ENCODE measurements at regions not wholly inside any gene's neighbourhood (a gene's known extent, or its start where the extent isn't known, plus 50 kb on each side); places are given as distances from the start of the nearest gene placed in this dataset.

DNA sequence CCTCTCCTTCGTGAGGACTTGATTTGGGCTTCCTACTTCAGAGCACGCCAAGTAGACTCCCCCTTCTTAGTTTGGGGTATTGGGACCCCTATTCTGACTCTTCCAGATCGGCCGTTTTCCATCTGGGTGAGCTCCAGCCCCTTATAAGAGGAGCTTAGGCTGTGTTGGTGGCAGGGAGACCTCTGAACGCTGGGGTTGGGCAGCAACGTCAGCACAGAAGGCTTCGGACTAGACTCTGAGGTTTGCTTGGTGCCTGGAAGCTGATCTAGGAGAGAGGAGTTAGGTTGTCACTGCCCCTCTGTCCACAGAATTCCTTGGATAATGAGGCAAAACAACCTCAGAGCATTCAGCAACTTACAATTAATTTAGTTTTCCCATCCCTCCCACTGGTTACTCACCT lies 99.2 kb upstream of the RTL1 start:
- no peak for DNase-seq (ENCODE audit: low read depth)

GRCh38 chr14:101004176-101004575 lies 100.7 kb upstream of the RTL1 start:
- no peak for DNase-seq (ENCODE audit: low read depth)

DNA sequence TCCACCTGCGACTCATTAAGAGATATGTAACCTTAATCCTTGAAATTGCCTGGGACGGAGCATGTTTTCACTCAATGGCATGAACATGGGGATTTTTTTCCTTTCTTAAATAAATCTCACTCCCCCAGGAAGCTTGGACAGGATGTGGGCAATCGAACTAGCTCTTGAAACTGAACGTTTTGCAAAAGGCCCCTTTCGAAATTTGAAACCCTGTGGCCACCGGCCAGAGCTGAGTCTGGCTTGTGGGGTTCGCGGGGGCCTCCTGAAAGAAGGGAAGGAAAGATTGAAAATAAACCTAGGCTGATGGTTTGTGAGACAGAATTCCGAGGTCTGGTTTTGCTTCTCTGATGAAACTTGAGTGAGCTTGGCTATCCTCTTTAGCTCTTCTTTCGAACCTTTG lies 101.4 kb upstream of the RTL1 start:
- DNase-seq (ENCODE audit: low read depth) = no peak

GRCh38 chr14:101005447-101005846 lies 101.9 kb upstream of the RTL1 start:
- DNase-seq (ENCODE audit: low read depth) = no peak

DNA sequence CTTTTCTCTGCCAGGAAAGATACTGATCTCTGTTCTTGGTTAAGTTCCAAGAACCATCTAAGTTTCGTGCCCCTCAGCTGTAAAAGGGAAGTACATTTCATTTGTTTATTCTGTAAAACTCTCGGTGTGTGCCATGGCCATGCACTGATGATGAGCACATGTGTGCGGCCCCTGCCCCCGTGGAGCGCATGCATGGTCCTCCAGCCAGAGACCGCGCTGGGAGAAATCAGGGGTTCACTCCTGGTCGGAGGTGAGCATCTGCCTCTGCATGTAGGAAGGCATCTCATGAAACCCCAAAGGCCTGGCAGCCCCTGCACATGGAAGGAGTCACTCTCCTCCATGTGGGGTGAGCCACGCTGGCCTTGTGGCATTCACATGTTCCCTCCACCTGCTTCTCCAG lies 102.5 kb upstream of the RTL1 start:
- DNase-seq (ENCODE audit: low read depth) = no peak

GRCh38 chr14:101007004-101007614 lies 103.6 kb upstream of the RTL1 start:
- no peak for DNase-seq (ENCODE audit: low read depth)

GRCh38 chr14:101007765-101008164 lies 104.2 kb upstream of the RTL1 start:
- no peak for DNase-seq (ENCODE audit: low read depth)

DNA sequence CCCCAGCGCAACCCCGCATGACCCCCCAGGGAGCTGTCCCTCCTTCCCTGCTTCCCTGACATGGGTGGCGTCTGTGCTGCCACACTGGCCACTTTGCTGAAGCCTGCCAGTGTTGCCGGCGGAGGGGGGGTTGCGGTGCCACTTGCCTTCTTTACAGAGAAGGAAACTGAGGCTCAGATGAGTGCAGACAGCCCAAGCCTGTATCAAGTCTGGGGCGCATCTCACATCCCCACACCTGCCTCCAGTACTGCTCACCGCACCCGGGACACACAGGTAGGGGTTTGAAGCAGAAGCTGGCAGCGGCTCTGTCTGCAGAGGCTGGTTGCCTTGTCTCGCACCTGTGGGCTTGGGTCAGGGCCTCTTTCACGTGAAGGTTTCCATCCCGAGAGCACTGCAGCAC lies 104.7 kb upstream of the RTL1 start:
- no peak for DNase-seq (ENCODE audit: low read depth)

GRCh38 chr14:101008631-101009336 lies 105.3 kb upstream of the RTL1 start:
- no peak for DNase-seq (ENCODE audit: low read depth)

- DNase-seq (ENCODE audit: low read depth) = no peak
Measured at GRCh38 chr14:101009531-101009930, 106.0 kb upstream of the RTL1 start.

GRCh38 chr14:101010293-101010692 lies 106.8 kb upstream of the RTL1 start:
- DNase-seq (ENCODE audit: low read depth) = no peak

- DNase-seq (ENCODE audit: low read depth) = no peak
Measured at GRCh38 chr14:101010835-101011234, 107.3 kb upstream of the RTL1 start.

DNA sequence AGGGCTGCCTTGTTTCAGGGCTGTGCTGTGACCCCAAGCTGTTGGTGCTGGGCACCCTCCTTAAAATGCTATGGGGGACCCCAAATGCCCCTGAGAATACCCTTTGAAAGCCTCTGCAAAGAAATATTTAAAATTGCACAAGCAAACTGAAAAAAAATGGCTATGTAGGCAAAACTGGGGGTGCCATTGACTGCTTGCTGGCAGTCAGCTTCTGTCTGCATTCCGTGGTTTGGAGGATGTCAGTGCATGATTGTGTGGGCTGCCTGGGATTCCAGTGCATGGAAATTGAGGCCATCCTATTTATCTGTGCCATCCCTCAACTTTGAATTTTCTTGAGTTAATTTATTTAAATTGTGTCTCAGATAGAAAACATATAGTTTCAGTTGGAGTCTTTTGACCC lies 113.7 kb upstream of the RTL1 start:
- peak; percentile 52 for DNase-seq (ENCODE audit: low read depth)

- DNase-seq (ENCODE audit: low read depth) = no peak
Measured at GRCh38 chr14:101017806-101018560, 114.5 kb upstream of the RTL1 start.

GRCh38 chr14:101018561-101019290 lies 115.2 kb upstream of the RTL1 start:
- DNase-seq (ENCODE audit: low read depth) = no peak

GRCh38 chr14:101019541-101019940 lies 116.0 kb upstream of the RTL1 start:
- DNase-seq (ENCODE audit: low read depth) = no peak

- no peak for DNase-seq (ENCODE audit: low read depth)
Measured at GRCh38 chr14:101019990-101020710, 116.6 kb upstream of the RTL1 start.

GRCh38 chr14:101020834-101021370 lies 117.4 kb upstream of the RTL1 start:
- no peak for DNase-seq (ENCODE audit: low read depth)

DNA sequence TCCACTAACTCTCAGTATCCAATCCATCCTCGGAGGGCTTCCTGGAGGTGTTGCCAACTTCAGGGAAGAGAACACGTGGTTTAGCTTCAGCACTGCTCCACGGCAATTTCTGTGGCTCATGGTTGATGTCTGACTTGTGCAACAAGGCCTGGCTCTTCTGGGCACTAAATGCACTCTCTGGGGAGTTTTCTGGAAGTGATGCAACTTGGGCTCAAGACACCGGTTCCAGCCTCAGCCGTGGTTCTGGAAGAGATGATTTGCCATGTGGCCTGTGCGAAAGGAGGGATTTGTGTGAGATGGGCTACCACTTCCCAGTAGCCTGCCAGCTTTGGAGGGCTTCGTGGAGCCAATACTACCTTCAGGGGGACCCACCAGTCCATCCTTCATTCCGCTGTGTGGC lies 118.6 kb upstream of the RTL1 start:
- DNase-seq (ENCODE audit: low read depth) = no peak

- no peak for DNase-seq (ENCODE audit: low read depth)
Measured at GRCh38 chr14:101022916-101023435, 119.5 kb upstream of the RTL1 start.

GRCh38 chr14:101024686-101025085 lies 121.2 kb upstream of the RTL1 start:
- no peak for DNase-seq (ENCODE audit: low read depth)
